Osteoblast (primary cell): ENCODE measurements at regions not wholly inside any gene's neighbourhood (a gene's known extent, or its start where the extent isn't known, plus 50 kb on each side); places are given as distances from the start of the nearest gene placed in this dataset.

Experiments
- DNase-seq: peaks from one replicate; pipeline ENCODE4 v3.0.0; 2011; ENCODE audit warnings: low spot score, mixed read lengths; ENCODE audit not compliant: insufficient read length; ENCODE audit errors: missing footprints
- H2AFZ ChIP-seq: 2 replicates; pipeline ENCODE4 v1.6.0; 2011; ENCODE audit warnings: mild to moderate bottlenecking, low read length
- H3K27ac ChIP-seq: 2 replicates; pipeline ENCODE4 v1.5.1; 2011; ENCODE audit warnings: mild to moderate bottlenecking, low read depth, low read length, moderate library complexity
- H3K27me3 ChIP-seq: 2 replicates; pipeline ENCODE4 v1.6.0; 2012; ENCODE audit warnings: mild to moderate bottlenecking, control low read depth, inconsistent platforms, low read length, moderate library complexity; ENCODE audit not compliant: insufficient read depth
- H3K36me3 ChIP-seq: 2 replicates; pipeline ENCODE4 v1.5.1; 2011; ENCODE audit warnings: mild to moderate bottlenecking, low read length, control low read depth, moderate library complexity; ENCODE audit not compliant: insufficient read depth
- H3K4me1 ChIP-seq: 2 replicates; pipeline ENCODE4 v1.5.1; 2011; ENCODE audit warnings: mild to moderate bottlenecking, low read length, control low read depth, moderate library complexity; ENCODE audit not compliant: insufficient read depth
- H3K4me2 ChIP-seq: 2 replicates; pipeline ENCODE4 v1.6.0; 2011; ENCODE audit warnings: mild to moderate bottlenecking, low read length; ENCODE audit not compliant: insufficient read depth
- H3K4me3 ChIP-seq: fragments of 200-600 bp; sonication (generic); 3 replicates; pipeline ENCODE4 v1.5.1; 2012; ENCODE audit warnings: mild to moderate bottlenecking, low read length, inconsistent platforms; ENCODE audit not compliant: insufficient read depth
- H3K79me2 ChIP-seq: 2 replicates; pipeline ENCODE4 v1.6.0; 2012; ENCODE audit warnings: mild to moderate bottlenecking, low read length, control low read depth, inconsistent platforms; ENCODE audit not compliant: insufficient read depth
- H3K9me3 ChIP-seq: 2 replicates; pipeline ENCODE4 v1.5.1; 2011; ENCODE audit warnings: low read depth, low read length, control low read depth
- H4K20me1 ChIP-seq: 2 replicates; pipeline ENCODE4 v1.6.0; 2012; ENCODE audit warnings: mild to moderate bottlenecking, low read length, control low read depth; ENCODE audit not compliant: insufficient read depth
- TF ChIP-seq, protein P1 (sequence below): IDR thresholded peaks from 2 replicates; pipeline ENCODE4 v1.5.1; 2011; ENCODE audit warnings: mild to moderate bottlenecking, low read depth, low read length, moderate library complexity; ENCODE audit errors: extremely low read depth

DNA sequence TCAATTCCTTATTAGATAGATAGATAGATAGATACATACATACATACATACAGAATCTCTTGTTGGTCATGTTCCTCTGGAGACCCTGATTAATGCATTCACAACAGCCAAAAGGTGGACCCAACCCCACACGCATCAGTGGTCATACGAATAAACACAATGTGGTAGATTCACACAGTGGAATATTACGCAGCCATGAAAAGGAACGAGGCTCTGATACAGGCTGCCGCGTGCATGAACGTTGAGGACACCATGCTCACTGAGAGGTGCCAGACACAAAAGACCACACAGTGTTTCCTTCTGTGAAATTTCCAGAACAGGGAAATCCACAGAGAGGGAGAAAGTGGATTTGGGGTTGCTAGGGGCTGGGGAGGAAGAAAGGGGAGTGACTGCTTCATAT lies 136.7 kb downstream of the CRLF2 start:
- Histone ChIP-seq H3K4me3 (no peak overlapping the region), H3K27ac (no peak overlapping the region), H3K4me1 (no peaks in the 10 kb centered on the region), H3K27me3 (no peaks in the 10 kb centered on the region), H3K9me3 (no peaks in the 10 kb centered on the region), H4K20me1 (no peaks in the 10 kb centered on the region), H3K36me3 (no peaks in the 10 kb centered on the region), H3K79me2 (no peaks in the 10 kb centered on the region), H2AFZ (no peak overlapping the region), H3K4me2 (no peak overlapping the region)
- DNase-seq = no peak
- TF ChIP-seq, protein P1, sequence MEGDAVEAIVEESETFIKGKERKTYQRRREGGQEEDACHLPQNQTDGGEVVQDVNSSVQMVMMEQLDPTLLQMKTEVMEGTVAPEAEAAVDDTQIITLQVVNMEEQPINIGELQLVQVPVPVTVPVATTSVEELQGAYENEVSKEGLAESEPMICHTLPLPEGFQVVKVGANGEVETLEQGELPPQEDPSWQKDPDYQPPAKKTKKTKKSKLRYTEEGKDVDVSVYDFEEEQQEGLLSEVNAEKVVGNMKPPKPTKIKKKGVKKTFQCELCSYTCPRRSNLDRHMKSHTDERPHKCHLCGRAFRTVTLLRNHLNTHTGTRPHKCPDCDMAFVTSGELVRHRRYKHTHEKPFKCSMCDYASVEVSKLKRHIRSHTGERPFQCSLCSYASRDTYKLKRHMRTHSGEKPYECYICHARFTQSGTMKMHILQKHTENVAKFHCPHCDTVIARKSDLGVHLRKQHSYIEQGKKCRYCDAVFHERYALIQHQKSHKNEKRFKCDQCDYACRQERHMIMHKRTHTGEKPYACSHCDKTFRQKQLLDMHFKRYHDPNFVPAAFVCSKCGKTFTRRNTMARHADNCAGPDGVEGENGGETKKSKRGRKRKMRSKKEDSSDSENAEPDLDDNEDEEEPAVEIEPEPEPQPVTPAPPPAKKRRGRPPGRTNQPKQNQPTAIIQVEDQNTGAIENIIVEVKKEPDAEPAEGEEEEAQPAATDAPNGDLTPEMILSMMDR = no peak

- Histone ChIP-seq H3K4me3 (no peak overlapping the region), H3K27me3 (no peaks in the 10 kb centered on the region), H3K9me3 (no peaks in the 10 kb centered on the region), H3K36me3 (no peaks in the 10 kb centered on the region), H3K79me2 (no peaks in the 10 kb centered on the region), H4K20me1 (no peaks in the 10 kb centered on the region), H3K4me2 (no peak overlapping the region), H3K27ac (no peak overlapping the region), H3K4me1 (no peaks in the 10 kb centered on the region), H2AFZ (no peak overlapping the region)
- no peak for DNase-seq
- TF ChIP-seq, protein P1 = no peak
Measured at GRCh38 chrX:1075156-1075555, 137.3 kb downstream of the CRLF2 start.

DNA sequence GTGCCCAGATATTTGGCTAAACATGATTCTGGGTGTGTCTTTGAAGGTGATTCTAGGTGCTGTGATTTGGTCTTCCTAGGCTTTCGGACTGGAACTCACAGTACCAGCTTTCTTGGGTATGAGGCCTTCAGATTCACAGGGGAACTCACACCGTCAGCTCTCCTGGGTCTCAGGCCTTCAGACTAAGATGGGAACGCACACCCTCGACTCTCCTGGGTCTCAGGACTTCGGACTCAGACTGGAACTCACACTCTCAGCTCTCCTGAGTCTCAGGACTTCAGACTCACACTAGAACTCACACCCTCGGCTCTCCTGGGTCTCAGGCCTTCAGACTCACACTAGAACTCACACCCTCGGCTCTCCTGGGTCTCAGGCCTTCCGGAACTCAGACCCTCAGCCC lies 137.7 kb downstream of the CRLF2 start:
- Histone ChIP-seq H3K4me3 (no peak overlapping the region), H3K27me3 (no peaks in the 10 kb centered on the region), H4K20me1 (no peaks in the 10 kb centered on the region), H3K27ac (no peak overlapping the region), H3K36me3 (no peaks in the 10 kb centered on the region), H3K79me2 (no peaks in the 10 kb centered on the region), H3K4me2 (no peak overlapping the region), H3K9me3 (no peaks in the 10 kb centered on the region), H3K4me1 (no peaks in the 10 kb centered on the region), H2AFZ (no peak overlapping the region)
- TF ChIP-seq, protein P1 = no peak
- no peak for DNase-seq

DNA sequence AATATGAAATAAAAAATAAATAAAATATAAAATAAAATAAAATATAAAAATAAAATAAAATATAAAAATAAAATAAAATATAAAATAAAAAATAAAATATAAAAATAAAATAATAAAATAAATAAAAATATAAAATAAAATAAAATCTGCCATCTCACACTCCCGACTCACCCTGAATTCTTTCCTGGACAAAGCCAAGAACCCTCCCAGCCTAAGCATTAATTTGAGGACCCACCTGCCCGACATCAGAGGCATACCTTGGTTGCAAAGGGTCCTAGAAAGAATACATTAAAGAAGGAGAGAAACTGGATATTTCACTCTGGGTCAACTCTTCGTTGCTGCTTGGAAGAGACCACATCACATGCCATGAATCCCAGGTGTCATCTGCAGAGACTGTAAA lies 138.3 kb downstream of the CRLF2 start:
- Histone ChIP-seq H3K79me2 (no peaks in the 10 kb centered on the region), H3K27ac (no peak overlapping the region), H3K9me3 (no peaks in the 10 kb centered on the region), H2AFZ (no peak overlapping the region), H3K4me3 (no peak overlapping the region), H3K36me3 (no peaks in the 10 kb centered on the region), H3K4me1 (no peaks in the 10 kb centered on the region), H3K4me2 (no peak overlapping the region), H3K27me3 (no peaks in the 10 kb centered on the region), H4K20me1 (no peaks in the 10 kb centered on the region)
- no peak for DNase-seq
- TF ChIP-seq, protein P1 = no peak
